Hematopoietic multipotent progenitor cell treated with erythropoietin and hydrocortisone succinate and interleukin-3 and kit ligand, for 4 days (in vitro differentiated cells): ENCODE measurements at regions not wholly inside any gene's neighbourhood (a gene's known extent, or its start where the extent isn't known, plus 50 kb on each side); places are given as distances from the start of the nearest gene placed in this dataset.
A peak's percentile ranks its signal among the peaks of the same experiment; 100 is the strongest.

Experiments used
- DNase-seq: peaks from one replicate; pipeline ENCODE4 v3.0.0-alpha.2; 2015

- DNase-seq, result no peak
Observed at GRCh38 chr18:46352520-46353250, 248.5 kb downstream of the HAUS1 start.

GRCh38 chr18:46353460-46353859 is 249.3 kb downstream of the HAUS1 start:
- no peak for DNase-seq

GRCh38 chr18:46356278-46357033 is 252.3 kb downstream of the HAUS1 start:
- DNase-seq, result no peak

- no peak for DNase-seq
Observed at GRCh38 chr18:46360102-46360699, 256.0 kb downstream of the HAUS1 start.

- DNase-seq, result no peak
Observed at GRCh38 chr18:46360866-46361265, 256.7 kb downstream of the HAUS1 start.

- no peak for DNase-seq
Observed at GRCh38 chr18:46362533-46362932, 258.3 kb downstream of the HAUS1 start.

- no peak for DNase-seq
Observed at GRCh38 chr18:46364048-46364447, 259.9 kb downstream of the HAUS1 start.

- no peak for DNase-seq
Observed at GRCh38 chr18:46366201-46366600, 262.0 kb downstream of the HAUS1 start.

GRCh38 chr18:46366751-46367376 is 262.7 kb downstream of the HAUS1 start:
- no peak for DNase-seq

- no peak for DNase-seq
Observed at GRCh38 chr18:46369323-46369722, 265.1 kb downstream of the HAUS1 start.

GRCh38 chr18:46370898-46371297 is 266.7 kb downstream of the HAUS1 start:
- DNase-seq, result no peak

- peak; percentile 15 for DNase-seq
Observed at GRCh38 chr18:46372670-46373069, 268.5 kb downstream of the HAUS1 start.

- no peak for DNase-seq
Observed at GRCh38 chr18:46373131-46373530, 268.9 kb downstream of the HAUS1 start.

- DNase-seq, result no peak
Observed at GRCh38 chr18:46373791-46374190, 269.6 kb downstream of the HAUS1 start.

- peak; percentile 66 for DNase-seq
Observed at GRCh38 chr18:46374850-46375249, 270.7 kb downstream of the HAUS1 start.

GRCh38 chr18:46377557-46377956 is 273.4 kb downstream of the HAUS1 start:
- DNase-seq, result no peak

GRCh38 chr18:46378126-46378863 is 274.1 kb downstream of the HAUS1 start:
- no peak for DNase-seq

- no peak for DNase-seq
Observed at GRCh38 chr18:46378864-46379207, 274.7 kb downstream of the HAUS1 start.

- DNase-seq, result no peak
Observed at GRCh38 chr18:46379323-46379950, 275.3 kb downstream of the HAUS1 start.

GRCh38 chr18:46385124-46385523 is 271.9 kb downstream of the LOXHD1 start:
- no peak for DNase-seq

- DNase-seq, result no peak
Observed at GRCh38 chr18:46386788-46387187, 270.2 kb downstream of the LOXHD1 start.

GRCh38 chr18:46387441-46388131 is 269.4 kb downstream of the LOXHD1 start:
- no peak for DNase-seq
